Neuron (in vitro differentiated cells): ENCODE measurements at regions not wholly inside any gene's neighbourhood (a gene's known extent, or its start where the extent isn't known, plus 50 kb on each side); places are given as distances from the start of the nearest gene placed in this dataset.
"Not testable (repeated sequence)": the region's sequence is repeated elsewhere in the genome, so short reads cannot be mapped to it uniquely, and the experiment has no call there.

Experiments
- H2AFZ ChIP-seq: one replicate; pipeline ENCODE4 v1.6.1; 2013; ENCODE audit warnings: low read depth, mild to moderate bottlenecking, inconsistent platforms, low read length, moderate library complexity
- H3K27me3 ChIP-seq: one replicate; pipeline ENCODE4 v1.6.1; 2013; ENCODE audit warnings: low read length; ENCODE audit not compliant: insufficient read depth
- H3K36me3 ChIP-seq: one replicate; pipeline ENCODE4 v1.6.1; 2013; ENCODE audit warnings: low read length; ENCODE audit not compliant: insufficient read depth
- H3K4me1 ChIP-seq: one replicate; pipeline ENCODE4 v1.6.1; 2013; ENCODE audit warnings: low read length; ENCODE audit not compliant: insufficient read depth
- H3K4me3 ChIP-seq: 2 replicates; pipeline ENCODE4 v1.5.1; 2013; ENCODE audit warnings: mild to moderate bottlenecking, low read length, moderate library complexity
- H3K9me3 ChIP-seq: one replicate; pipeline ENCODE4 v1.6.1; 2013; ENCODE audit warnings: low read length

GRCh38 chr4:28505064-28505463 lies 1644.4 kb downstream of the STIM2 start:
- Histone ChIP-seq H3K4me3 (no peak overlapping the region), H2AFZ (no peak overlapping the region), H3K4me1 (no peaks in the 10 kb centered on the region), H3K27me3 (no peaks in the 10 kb centered on the region), H3K9me3 (no peaks in the 10 kb centered on the region), H3K36me3 (no peaks in the 10 kb centered on the region)

GRCh38 chr4:28508636-28509035 lies 1648.0 kb downstream of the STIM2 start:
- H3K4me1 ChIP-seq = no peaks in the 10 kb centered on the region
- H3K4me3 ChIP-seq = no peak overlapping the region
- no peaks in the 10 kb centered on the region for H3K27me3 ChIP-seq
- H3K36me3 ChIP-seq = no peaks in the 10 kb centered on the region
- H3K9me3 ChIP-seq = no peaks in the 10 kb centered on the region
- H2AFZ ChIP-seq = no peak overlapping the region

DNA sequence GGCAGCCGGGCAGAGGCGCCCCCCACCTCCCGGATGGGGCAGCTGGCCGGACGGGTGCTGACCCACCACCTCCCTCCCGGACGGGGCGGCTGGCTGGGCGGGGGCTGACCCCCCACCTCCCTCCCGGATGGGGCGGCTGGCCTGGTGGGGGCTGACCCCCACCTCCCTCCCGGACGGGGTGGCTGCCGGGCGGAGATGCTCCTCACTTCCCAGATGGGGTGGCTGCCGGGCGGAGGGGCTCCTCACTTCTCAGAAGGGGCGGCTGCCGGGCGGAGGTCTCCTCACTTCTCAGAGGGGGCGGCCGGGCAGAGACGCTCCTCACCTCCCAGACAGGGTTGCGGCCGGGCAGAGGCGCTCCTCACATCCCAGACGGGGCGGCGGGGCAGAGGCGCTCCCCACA lies 1654.1 kb downstream of the STIM2 start:
- not testable (repeated sequence) for H3K9me3 ChIP-seq, H3K4me1 ChIP-seq, H2AFZ ChIP-seq, H3K4me3 ChIP-seq, H3K36me3 ChIP-seq, H3K27me3 ChIP-seq

DNA sequence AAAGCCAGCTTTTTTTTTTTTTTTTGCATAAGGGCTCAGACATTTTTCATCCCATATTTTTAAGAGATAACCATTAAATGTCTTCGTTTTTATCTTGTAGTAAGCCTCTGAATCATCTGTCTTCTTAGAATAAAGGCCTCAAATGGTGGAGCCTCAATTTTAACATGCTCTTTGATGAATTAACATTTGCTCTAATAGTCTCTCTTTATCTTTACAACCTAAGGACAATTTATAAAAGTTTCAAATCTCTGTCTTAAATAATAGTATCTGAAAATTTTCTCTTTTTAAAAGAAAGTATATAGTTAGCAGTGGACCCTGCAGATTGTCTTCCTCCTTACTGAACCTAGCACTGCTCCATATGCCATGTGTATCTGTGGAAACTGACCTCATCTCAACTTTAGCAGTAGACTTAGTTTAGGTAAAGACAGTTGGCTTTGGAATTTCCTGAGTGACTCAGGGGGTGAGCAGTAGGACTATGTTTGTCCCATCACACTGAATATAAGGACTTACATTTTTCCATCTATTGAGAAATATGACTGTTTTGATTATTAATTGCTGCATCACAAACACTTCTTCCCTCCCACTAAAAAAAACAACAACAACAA lies 1658.0 kb downstream of the STIM2 start:
- Histone ChIP-seq H3K27me3 (no peaks in the 10 kb centered on the region), H3K4me1 (no peaks in the 10 kb centered on the region), H3K4me3 (no peak overlapping the region), H2AFZ (no peak overlapping the region), H3K36me3 (no peaks in the 10 kb centered on the region), H3K9me3 (no peaks in the 10 kb centered on the region)

DNA sequence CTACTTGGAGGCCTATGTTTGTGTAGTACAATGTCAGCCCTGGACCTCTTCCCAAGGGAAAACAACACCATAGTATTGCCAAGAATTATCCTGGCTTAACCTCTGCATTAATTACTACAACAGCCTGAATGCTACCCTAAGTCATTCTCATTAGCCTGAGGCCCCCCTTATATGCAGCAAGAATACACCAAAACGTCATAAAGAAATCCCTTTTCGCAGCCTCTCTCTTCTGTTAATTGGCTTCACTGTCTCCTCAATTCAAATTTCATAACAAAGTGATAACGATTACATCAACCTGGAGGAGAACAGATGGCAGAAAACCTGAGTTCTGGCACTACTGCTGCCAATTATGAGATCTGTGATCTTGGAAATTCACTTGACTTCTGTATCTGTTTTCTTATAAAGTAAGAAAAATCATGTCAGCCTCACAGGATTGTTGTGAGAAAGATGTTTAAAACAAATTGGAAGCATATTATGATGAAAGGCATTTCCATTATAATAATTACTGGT lies 1663.1 kb downstream of the STIM2 start:
- Histone ChIP-seq H3K27me3 (no peaks in the 10 kb centered on the region), H3K9me3 (no peaks in the 10 kb centered on the region), H3K36me3 (no peaks in the 10 kb centered on the region), H2AFZ (no peak overlapping the region), H3K4me1 (no peaks in the 10 kb centered on the region), H3K4me3 (no peak overlapping the region)

DNA sequence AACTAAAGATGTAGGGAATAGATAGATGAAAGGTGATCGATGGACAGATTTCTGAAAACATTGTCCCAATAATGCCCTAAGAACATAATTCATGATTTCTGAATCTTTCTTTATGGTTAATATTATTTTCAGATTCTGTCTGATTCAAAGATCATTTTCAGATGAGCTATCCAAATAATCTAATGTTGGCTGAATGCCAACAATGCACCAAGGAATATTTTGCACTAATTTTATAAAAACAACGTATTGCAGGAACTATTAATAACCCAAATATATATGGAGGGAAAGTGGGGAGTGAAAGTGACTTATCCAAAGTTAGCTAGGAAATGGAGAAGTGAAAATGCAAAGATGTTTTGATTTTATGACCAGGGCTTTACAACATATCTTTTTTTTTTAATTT lies 1675.5 kb downstream of the STIM2 start:
- Histone ChIP-seq H3K4me1 (no peaks in the 10 kb centered on the region), H3K27me3 (no peaks in the 10 kb centered on the region), H2AFZ (no peak overlapping the region), H3K4me3 (no peak overlapping the region), H3K36me3 (no peaks in the 10 kb centered on the region), H3K9me3 (no peaks in the 10 kb centered on the region)

GRCh38 chr4:28545986-28546385 lies 1685.3 kb downstream of the STIM2 start:
- Histone ChIP-seq H3K4me1 (no peaks in the 10 kb centered on the region), H3K27me3 (no peaks in the 10 kb centered on the region), H3K36me3 (no peaks in the 10 kb centered on the region), H3K4me3 (no peak overlapping the region), H3K9me3 (no peaks in the 10 kb centered on the region), H2AFZ (no peak overlapping the region)

DNA sequence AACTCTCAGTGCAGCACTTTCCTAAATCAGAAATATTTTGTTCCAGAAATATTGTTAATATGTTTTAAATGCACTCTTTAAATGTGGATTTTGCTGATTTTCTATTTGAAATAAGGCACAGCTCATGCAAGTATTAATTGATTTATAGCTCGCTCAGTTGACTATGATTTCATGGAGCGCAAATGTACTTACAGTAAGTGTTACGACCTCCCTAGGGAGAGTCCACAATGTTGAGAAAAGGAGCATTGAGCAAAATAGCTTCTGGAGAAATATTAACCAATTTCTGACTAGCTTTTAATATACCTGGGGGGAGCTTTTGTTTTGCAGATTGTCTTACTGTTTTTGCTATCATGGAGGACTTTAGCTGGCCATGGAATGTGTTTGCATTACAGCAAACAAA lies 1687.5 kb downstream of the STIM2 start:
- H3K27me3 ChIP-seq = no peaks in the 10 kb centered on the region
- no peaks in the 10 kb centered on the region for H3K4me1 ChIP-seq
- H3K36me3 ChIP-seq = no peaks in the 10 kb centered on the region
- H3K9me3 ChIP-seq = no peaks in the 10 kb centered on the region
- no peak overlapping the region for H3K4me3 ChIP-seq
- no peak overlapping the region for H2AFZ ChIP-seq

GRCh38 chr4:28548594-28548993 lies 1688.0 kb downstream of the STIM2 start:
- H3K4me3 ChIP-seq = no peak overlapping the region
- H3K27me3 ChIP-seq = no peaks in the 10 kb centered on the region
- H2AFZ ChIP-seq = no peak overlapping the region
- H3K36me3 ChIP-seq = no peaks in the 10 kb centered on the region
- H3K4me1 ChIP-seq = no peaks in the 10 kb centered on the region
- H3K9me3 ChIP-seq = no peaks in the 10 kb centered on the region

DNA sequence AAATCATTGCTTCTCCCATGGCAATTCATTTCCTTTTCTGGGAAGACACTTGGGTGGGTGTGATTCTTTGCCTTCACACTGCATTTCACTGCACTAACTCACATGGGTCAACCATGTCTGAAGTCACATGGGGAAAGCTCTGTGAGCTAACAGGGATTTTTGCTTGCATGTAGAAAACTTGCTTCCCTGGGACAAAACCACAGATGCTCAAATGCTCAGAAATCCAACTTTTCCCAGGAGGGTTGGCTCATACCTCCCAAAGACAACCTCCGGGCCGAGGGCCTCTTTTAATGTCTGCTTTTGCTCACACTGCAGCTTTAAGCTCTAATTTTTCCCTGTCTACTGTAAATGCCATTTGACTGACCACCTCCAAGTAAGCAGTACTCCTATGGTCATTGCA lies 1695.2 kb downstream of the STIM2 start:
- Histone ChIP-seq H3K4me3 (no peak overlapping the region), H3K9me3 (no peaks in the 10 kb centered on the region), H2AFZ (no peak overlapping the region), H3K27me3 (no peaks in the 10 kb centered on the region), H3K36me3 (no peaks in the 10 kb centered on the region), H3K4me1 (peaks cover 15% of the 10 kb centered on the region)

GRCh38 chr4:28557755-28558154 lies 1697.1 kb downstream of the STIM2 start:
- peaks cover 15% of the 10 kb centered on the region for H3K4me1 ChIP-seq
- H3K4me3 ChIP-seq = no peak overlapping the region
- H2AFZ ChIP-seq = no peak overlapping the region
- no peaks in the 10 kb centered on the region for H3K36me3 ChIP-seq
- H3K27me3 ChIP-seq = no peaks in the 10 kb centered on the region
- H3K9me3 ChIP-seq = no peaks in the 10 kb centered on the region

DNA sequence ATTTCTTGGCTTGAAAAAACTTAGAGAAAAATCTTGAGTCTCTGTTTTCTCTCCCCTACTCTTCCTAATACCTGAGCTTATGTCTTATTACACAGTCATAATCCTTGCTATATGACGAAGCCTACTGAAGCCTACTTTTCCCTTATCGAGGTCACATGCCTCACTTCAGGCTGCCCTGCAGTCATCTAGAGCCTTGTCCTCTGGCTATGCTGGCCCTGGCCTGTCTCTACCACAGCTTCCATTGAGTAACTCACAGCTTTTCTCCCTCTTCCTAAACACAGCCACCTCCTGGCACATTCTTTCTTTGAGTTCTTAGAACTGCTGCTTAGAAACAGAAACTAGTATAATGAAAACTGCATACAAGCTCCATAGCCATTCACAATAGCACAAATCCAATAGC lies 1698.3 kb downstream of the STIM2 start:
- no peaks in the 10 kb centered on the region for H3K36me3 ChIP-seq
- no peaks in the 10 kb centered on the region for H3K9me3 ChIP-seq
- no peak overlapping the region for H3K4me3 ChIP-seq
- peaks cover 15% of the 10 kb centered on the region for H3K4me1 ChIP-seq
- H2AFZ ChIP-seq = no peak overlapping the region
- H3K27me3 ChIP-seq = no peaks in the 10 kb centered on the region

- H3K4me3 ChIP-seq = no peak overlapping the region
- H3K27me3 ChIP-seq = no peaks in the 10 kb centered on the region
- H3K36me3 ChIP-seq = no peaks in the 10 kb centered on the region
- H3K9me3 ChIP-seq = no peaks in the 10 kb centered on the region
- H3K4me1 ChIP-seq = peaks cover 12% of the 10 kb centered on the region
- no peak overlapping the region for H2AFZ ChIP-seq
Measured at GRCh38 chr4:28562913-28563312, 1702.3 kb downstream of the STIM2 start.

- Histone ChIP-seq H3K9me3 (no peaks in the 10 kb centered on the region), H3K4me1 (no peaks in the 10 kb centered on the region), H3K27me3 (no peaks in the 10 kb centered on the region), H2AFZ (no peak overlapping the region), H3K4me3 (no peak overlapping the region), H3K36me3 (no peaks in the 10 kb centered on the region)
Measured at GRCh38 chr4:28565396-28565795, 1704.8 kb downstream of the STIM2 start.
